ENCODE measurements at regions not wholly inside any gene's neighbourhood (a gene's known extent, or its start where the extent isn't known, plus 50 kb on each side); places are given as distances from the start of the nearest gene placed in this dataset.

GRCh38 chr2:147646818-147647468 is 197.9 kb upstream of the ACVR2A start:
- DNase-seq: no peak

- peak; percentile 83 to 92 for DNase-seq
Measured at GRCh38 chr2:147644491-147644890, 200.3 kb upstream of the ACVR2A start.

GRCh38 chr2:147642765-147643164 is 202.1 kb upstream of the ACVR2A start:
- DNase-seq: no peak

- no peak for DNase-seq
Measured at GRCh38 chr2:147641651-147642050, 203.2 kb upstream of the ACVR2A start.

- no peak for DNase-seq
Measured at GRCh38 chr2:147639891-147640290, 204.9 kb upstream of the ACVR2A start.

GRCh38 chr2:147639386-147639785 is 205.4 kb upstream of the ACVR2A start:
- DNase-seq: no peak

GRCh38 chr2:147636886-147637285 is 207.9 kb upstream of the ACVR2A start:
- DNase-seq: no peak

- no peak for DNase-seq
Measured at GRCh38 chr2:147636238-147636882, 208.5 kb upstream of the ACVR2A start.

- DNase-seq: no peak
Measured at GRCh38 chr2:147634826-147635225, 210.0 kb upstream of the ACVR2A start.

GRCh38 chr2:147632198-147632597 is 212.6 kb upstream of the ACVR2A start:
- DNase-seq: peak; percentile 74 to 86

GRCh38 chr2:147631294-147631693 is 213.5 kb upstream of the ACVR2A start:
- DNase-seq: no peak

- DNase-seq: no peak
Measured at GRCh38 chr2:147630585-147630984, 214.2 kb upstream of the ACVR2A start.

GRCh38 chr2:147628971-147629421 is 215.8 kb upstream of the ACVR2A start:
- DNase-seq: no peak

GRCh38 chr2:147623328-147623727 is 221.5 kb upstream of the ACVR2A start:
- no peak for DNase-seq

GRCh38 chr2:147621656-147622197 is 223.1 kb upstream of the ACVR2A start:
- DNase-seq: no peak

GRCh38 chr2:147619808-147620207 is 225.0 kb upstream of the ACVR2A start:
- DNase-seq: no peak

- DNase-seq: no peak
Measured at GRCh38 chr2:147615726-147616125, 229.1 kb upstream of the ACVR2A start.

- DNase-seq: no peak
Measured at GRCh38 chr2:147614979-147615470, 229.8 kb upstream of the ACVR2A start.

- no peak for DNase-seq
Measured at GRCh38 chr2:147614471-147614870, 230.4 kb upstream of the ACVR2A start.

GRCh38 chr2:147610496-147611040 is 234.3 kb upstream of the ACVR2A start:
- DNase-seq: peak in 1 of 2 experiments; percentile 14

- DNase-seq: no peak
Measured at GRCh38 chr2:147609301-147609700, 235.5 kb upstream of the ACVR2A start.

- no peak for DNase-seq
Measured at GRCh38 chr2:147607379-147607778, 237.4 kb upstream of the ACVR2A start.

GRCh38 chr2:147603876-147604275 is 241.0 kb upstream of the ACVR2A start:
- no peak for DNase-seq

- DNase-seq: no peak
Measured at GRCh38 chr2:147603447-147603846, 241.4 kb upstream of the ACVR2A start.
